GM21576 (cell line): ENCODE measurements at regions not wholly inside any gene's neighbourhood (a gene's known extent, or its start where the extent isn't known, plus 50 kb on each side); places are given as distances from the start of the nearest gene placed in this dataset.

Source experiments
- ATAC-seq: cut with Tn5 transposase; IDR thresholded peaks from one replicate; pipeline ENCODE4 v1.9.1; 2021; ENCODE audit warnings: mild to moderate bottlenecking, moderate library complexity; ENCODE audit not compliant: unreplicated experiment

DNA sequence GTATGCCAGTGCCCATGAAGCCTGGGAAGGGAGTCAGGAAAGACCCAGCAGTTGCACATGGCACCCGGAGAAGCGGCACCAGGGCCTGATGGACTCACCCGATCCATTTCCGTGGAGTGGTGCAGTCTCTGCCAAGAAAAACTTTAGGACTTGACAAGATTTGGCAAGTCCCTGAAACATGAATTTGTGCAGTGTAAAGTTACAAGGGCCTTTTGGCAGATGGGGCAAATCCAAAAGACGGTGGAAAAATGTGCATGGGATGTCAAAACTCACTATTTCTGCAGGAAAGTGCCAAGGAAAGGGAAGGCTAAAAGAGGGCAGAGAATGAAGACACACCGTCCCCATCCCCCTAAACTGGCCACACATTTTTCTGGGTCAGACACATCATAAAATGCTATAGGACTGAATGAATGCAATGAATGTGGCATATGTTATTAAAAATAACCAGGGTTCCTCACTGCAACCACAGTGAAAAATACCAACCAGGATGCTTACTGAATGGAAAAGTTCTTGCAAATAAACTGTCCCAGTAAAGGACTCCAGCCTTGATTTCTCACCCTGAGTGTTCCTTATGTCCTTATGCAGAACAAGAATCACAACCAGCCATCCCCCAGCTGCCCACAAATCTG lies 173.5 kb upstream of the SIX2 start:
- no peak for ATAC-seq

DNA sequence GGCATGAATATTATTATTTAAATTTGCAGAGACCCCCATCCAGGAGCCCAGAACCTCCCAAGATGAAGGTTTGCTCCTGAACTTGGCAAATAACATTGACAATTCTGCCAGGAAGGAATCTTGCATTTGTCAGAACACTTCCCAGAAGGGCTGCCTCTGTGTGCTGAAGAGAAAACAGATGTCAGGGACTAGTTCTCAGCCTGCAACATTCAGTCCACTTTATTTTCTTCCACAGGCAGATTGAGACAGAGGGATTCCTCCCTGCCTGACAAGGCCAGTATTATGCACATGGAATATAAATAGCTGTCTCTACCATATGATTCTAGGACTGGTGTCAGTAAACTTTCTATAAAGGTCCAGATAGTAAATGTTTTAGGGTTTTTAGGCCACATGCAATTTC lies 171.5 kb upstream of the SIX2 start:
- ATAC-seq = no peak

DNA sequence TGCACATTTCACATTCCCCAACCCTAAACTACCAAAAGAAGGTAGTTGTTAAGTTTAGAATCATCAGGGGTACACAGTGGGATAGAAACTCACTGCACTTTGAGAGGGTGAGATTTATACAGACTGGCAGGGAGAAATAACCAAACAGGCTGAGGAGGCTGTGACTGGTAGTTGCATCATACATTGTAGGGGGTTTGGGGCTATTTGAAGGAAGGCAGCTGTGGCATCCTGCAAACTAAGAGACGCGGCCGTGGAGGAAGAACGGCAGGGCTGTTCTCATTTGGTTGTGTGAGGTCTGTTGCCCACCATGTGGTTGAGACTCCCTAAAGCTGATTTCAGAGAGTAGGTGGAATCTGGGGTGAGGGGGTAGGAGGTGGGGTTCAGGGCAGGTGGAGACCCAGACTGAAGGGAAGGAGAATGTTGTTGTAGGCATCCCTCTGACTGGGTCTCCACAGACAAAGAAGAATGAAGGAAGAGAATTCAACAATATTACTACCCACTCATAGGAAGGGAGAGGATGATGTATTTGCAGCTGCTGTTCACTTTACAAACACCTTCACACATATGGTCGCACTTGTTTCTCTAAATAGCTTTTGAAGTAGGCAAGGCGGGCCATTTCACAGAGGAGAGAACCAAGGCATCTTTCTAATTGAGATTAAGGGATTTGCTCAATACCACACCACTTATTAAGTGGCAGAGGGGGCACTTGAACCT lies 170.9 kb upstream of the SIX2 start:
- ATAC-seq = no peak

DNA sequence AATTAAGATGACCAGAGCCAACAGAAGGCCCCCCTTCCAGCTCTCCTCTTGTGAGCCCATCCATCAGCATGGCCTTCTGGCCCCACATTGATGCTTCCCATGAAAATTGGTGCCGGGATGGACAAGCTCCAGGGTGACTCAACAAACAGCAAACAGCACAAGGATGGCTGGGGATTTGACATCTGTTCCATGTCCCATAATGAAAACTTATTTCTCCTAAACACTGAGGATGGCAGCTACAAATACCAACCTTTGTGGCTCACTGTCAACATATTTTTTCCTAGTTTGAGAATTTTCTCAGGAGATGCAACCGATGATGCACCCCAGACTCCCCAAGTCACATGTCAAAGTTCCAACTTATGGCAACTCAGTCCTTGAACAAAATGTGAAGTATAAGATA lies 169.6 kb upstream of the SIX2 start:
- ATAC-seq = no peak

DNA sequence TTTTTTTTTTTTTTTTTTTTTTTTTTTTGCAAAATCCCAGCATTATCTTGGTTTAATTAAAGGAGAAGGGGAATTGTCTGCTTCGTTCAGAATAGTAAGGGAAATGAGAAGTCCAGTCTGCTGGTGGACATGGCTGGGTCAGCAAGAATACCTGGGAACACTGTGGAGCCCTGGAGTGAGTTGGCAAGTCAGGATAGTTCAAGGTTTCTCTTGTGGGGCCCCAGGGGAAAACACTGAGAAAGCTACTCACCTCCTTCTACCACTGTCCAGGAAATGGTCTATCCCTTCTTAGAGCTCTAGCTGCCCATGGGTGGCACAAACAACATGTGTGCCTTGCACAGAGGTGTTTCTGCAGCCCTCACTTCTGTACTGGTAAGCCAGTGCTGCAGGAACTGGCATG lies 169.1 kb upstream of the SIX2 start:
- ATAC-seq = no peak

DNA sequence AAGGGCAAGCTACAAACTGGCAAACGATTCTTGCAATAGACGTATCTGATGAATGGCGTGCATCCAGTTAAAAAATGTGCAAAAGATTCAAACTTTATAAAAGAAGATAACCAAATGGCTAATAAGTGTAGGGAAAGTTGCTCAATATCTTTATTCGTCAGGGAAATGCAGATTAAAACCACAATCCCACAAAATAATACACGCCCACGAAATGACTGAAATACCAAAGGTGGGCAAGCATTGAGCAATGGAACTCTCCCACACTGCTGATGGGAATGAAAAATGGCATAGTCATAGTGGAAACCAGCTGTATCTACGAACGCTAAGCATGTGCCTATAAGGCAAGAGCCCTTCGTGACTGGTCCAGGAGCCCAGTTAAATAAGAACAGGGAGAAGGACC lies 168.6 kb upstream of the SIX2 start:
- ATAC-seq = no peak

DNA sequence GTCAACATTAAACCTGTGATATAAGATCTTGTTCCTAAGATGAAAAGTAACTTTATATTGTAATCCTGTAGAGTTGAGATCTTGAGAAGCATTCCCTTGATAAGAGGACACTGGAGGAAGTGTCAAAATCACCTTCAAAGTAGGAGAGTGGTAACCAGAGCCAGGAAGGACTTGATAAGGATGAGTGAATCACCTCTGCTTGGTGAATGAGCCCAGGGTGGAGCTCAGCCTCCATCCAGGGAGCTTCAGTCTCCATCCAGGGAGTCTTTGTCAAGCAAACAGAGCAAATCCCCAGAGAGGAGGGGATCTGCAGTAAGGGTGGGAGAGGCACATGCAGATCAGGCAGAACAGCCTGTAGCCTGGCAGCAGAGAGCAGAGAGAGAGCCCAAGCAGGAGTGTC lies 167.1 kb upstream of the SIX2 start:
- ATAC-seq = no peak

DNA sequence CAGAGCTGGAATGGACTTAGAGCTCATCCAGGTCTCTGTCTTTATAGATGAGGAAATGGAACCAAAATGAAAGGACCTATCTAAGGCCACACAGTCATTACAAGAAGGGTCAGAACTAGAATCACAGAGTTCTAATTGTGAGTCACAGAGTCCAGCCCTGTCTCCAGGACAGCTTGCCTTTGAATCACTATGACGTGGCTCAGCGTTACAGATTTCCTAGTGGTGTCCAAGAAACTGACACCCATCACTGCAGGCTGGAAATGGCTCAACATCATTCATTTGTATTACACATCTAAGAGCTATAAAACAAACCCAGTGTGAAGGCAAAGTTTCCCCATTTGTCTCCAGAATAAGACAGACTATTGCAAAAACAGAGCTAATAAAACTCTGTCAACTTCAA lies 164.3 kb upstream of the SIX2 start:
- ATAC-seq = no peak

DNA sequence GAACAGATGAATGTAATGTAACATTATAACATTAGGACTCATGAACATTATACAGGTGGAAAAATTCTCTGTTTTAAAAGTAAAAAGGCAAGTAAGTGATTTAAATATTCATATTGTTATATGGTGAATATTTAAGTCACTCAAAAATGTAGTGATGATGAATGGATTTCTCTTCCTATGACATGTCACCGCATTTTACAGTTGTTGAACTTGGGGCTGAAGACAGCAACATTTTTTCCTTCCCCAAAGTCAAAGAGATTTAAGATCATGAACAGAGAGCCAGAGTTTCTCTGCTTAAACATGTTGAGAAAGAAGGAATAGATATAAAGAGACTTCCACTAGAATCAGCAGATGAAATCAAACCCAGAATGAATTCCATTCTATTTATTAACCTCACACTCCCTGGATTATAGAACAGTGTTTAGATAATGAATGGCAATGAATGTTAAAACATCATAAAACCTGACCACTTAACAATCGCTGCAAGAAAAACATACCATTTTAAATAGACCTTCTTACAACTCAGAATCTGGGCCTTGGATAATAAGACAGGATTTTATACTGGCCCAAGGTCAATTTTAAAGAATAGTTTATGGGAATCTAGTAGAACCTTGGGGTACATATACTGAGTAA lies 163.6 kb upstream of the SIX2 start:
- no peak for ATAC-seq

DNA sequence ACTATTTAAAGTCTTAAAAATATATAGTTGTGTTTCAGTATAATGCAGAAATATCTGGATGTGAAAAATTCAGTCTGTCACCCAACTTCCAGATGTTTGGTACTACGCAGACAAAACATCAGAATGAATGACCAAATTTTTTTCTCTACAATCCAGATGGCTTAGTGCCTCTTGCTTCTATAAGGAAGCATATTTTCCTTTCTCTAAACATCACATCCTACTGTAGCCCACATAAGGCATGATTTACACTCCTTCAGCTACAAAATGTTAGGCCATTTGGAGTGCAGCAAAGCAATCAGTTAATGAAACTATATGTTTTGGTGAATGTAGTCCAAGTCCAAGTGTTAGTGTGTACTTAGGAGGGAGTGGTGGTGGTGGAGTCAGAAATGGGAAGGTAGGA lies 162.9 kb upstream of the SIX2 start:
- ATAC-seq = no peak

DNA sequence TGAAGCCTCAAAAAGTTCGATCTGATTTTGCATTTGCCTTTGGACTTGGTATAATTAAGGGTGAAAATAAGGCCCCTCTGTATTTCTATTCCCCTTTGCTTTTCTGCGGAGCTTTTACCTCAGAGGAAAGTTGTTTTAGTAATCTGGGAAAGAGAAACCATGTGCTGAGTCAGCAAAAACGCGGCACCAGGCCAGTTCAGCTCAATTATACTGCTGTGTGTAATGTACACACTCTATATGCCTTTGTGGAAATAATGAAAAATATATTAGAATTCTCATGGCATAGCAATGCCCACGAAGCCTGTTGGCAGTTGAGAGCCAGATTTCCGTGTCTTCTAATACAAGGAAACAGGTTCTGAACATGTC lies 161.9 kb upstream of the SIX2 start:
- no peak for ATAC-seq

DNA sequence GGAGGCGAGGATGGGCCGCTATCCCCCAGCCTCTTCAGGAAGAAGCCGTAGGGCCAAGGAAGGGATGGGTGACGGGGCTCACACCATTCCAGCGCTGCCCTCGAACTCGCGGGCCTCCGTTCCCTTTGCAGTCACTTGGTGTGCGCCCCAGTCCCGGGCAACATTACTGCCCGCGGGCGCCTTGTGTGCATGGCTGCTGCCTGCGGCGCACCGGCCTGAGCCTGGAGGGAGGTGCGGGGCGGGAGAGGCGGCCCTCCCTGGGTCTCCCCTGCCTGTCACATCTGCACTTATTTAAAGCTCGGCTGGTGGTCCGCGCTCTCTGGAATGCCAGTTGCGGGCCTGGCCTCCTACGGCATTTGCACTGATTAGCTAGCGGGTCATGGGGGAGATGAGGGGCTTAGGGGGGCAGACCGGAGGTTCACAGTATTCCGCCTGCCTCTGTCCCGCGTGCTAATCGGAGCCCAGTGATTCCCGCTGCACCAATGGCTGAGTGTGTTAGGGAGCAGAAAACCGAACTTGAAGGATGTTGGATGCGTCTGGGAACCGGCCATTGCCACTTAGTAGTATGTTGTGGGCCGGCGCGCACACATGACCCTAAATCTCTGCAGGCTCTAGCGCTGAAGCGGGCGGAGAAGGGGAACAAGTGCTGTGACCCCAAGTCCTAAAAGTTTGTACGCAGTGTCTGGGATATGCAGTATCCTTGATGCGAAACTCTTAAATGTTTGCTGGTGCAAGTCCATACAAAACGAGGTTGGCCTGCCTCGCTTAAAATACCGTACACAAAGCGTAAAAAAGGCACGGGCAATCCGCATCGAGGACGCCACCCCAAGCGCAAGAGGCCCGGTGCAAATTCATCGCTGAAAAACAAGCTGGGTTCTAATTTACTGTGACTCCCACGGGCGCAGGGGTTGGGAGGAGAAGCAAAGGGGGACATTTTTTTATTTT lies 161.2 kb upstream of the SIX2 start:
- ATAC-seq = no peak

DNA sequence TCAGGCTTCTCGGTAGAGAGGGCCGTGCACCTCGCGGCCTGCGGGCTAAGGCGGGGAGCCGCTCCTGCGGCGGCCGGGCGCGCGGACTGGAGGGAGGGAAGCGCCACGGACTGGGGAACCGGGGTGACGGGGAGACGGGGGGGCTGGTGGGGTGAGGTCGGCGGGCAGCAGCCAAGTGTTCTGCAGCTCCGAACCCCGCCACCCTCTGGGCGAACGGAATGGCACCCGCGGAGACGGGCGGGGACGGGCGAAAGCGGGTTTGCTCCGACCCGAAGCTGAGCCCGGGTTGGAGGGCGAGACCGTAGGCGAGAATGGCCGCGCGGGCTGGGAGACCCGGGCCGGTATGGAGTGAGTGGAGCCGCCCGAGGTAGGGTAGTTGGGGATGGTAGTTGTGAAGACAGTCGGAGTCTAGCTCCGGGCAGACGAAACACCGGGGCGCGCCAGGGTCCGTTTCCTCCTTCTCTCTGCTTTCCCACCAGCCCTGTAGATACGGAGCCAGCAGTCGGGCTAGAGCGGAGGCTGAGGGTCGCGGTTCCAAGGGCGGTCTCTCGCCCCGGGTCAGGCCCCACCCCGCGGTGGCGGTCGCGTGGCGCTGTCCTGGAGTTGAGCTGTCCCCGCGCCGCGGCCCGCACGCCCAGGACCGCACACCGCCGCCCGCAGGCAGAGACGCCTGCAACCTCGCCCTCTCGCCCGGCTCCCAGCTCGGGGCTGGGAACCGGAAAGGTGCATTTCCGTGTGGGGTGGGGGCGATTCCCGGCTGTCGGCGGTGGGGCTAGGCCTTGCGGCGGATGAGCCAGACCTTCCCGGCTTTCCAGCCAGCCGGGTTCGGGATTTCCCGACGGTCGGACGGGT lies 160.3 kb upstream of the SIX2 start:
- ATAC-seq = no peak

DNA sequence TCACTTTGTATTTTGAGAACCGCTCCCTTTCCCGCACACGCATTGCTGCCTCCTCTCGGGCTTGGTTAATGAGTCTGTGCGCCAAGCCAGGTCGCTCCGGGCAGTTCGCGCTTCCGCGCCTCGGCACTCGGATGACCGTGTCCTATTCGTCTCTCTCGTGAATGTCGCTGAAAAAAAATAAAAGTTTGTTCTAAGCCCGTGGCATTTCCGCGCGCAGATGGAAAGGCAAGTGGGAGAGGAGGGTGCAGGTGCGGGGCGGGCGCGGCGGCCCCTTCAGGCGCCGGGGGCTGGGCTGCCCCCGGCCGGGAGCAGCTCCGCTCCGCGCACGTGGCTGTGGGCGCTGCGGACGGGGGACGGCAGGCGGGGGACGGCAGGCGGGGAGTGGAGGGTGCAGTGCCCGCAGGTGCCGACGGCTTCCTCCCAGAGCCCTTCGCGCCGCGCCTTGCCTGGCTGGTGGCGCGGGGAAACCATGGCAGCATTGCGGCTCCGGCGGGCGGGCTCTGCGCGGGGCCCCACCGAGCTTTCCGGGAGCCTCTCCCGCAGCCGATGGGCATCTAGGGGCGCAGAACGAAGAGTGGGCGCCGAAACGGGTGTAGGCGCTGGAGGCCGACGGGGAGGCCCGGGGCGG lies 159.6 kb upstream of the SIX2 start:
- no peak for ATAC-seq

DNA sequence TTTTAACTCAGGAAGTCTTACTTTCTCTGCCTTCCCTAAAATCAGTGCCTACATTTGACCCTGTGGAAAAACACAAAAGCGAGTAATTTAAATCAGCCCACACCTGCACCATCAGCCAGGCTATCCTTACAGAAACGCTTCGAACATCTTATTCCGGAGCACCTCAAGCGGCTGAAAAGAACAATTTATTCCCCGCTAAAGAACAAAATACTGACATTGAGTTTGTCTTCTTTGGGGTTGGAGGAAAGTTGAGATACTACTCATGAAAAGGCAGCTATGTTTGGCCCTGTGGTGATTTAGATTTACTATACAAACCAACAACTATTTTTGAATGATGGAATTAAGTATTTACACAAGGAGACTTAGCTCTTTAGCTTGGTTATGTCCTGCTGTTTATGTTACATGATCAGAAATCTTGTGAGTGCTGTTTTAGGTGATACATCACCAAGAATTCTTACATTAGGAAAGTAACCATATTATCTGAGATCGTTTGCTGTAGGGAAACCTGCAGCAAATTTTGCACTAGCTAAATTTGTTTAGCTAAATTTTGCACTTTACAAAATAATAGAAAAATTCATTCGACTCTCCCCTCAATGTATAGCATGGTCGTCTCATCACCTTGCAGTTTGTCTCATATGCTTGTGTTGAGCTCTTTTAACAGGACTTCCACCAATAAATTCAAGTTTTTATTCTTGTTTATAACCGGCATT lies 158.8 kb upstream of the SIX2 start:
- ATAC-seq = no peak

DNA sequence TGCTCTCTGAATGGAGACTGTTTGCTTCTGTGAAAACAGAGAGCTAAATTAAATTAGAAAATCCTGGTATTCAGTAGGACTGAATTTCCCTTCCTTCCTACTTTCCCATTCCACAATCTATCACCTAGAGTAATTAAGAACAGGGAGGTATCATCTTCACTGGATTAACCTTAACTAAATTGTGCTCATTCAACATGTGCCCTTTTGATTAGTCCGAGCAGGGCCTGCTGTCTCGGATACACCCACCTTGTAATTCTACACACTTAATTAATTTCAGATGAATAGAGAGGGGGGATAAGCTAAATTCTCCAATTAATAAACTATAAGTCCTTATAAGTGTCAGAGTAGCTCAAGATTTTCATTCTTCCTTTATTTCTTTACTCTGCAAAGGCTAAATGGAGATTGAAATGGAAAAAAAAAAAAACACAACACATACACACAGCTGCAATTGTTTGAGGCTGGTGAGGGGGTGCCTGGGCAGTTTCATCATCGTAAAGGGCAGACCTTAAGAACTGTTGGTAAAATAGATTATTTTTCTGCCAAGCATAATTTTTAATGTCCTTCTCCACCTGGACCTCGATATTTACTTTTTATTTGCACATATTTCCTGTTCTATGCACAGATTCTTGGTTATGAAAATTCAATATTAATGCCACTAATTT lies 157.1 kb upstream of the SIX2 start:
- ATAC-seq = no peak

DNA sequence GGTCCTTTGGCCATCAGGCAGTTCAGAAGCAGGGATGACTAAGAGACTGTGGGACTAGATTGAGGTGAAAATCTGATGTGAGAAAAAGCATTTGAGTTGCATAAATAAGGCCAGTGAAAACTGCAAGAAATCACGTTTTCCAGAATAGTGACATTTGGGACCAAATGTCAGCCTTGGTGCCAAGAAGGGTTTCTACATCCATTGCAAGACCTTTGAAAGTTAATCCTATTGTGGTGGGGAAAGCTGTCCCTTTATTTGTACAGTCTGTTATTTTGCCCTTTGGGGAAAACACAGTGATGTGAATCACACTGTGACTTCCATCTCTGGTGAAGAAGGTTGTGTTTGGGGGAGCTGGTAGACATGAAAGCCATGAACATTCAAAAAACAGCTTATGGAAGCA lies 153.5 kb upstream of the SIX2 start:
- no peak for ATAC-seq

DNA sequence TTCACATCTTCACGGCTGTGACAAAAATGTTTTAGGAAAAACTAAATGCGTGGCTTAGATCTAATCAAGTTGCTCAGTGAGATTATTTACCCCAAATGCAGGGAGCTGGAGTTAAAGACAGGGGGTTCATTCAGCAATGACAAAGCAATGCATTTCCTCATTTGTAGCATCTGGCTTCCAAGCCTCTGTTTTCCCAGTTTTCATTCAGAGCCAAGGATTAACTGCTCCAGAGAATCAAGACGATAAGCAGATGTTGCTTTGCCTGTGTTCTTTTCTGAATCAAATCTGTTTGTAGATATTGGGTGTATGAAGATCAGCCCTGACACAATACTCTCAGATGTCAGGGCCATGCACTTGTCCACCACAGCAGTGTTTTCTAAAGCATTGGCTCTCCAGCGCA lies 147.4 kb upstream of the SIX2 start:
- ATAC-seq = no peak

DNA sequence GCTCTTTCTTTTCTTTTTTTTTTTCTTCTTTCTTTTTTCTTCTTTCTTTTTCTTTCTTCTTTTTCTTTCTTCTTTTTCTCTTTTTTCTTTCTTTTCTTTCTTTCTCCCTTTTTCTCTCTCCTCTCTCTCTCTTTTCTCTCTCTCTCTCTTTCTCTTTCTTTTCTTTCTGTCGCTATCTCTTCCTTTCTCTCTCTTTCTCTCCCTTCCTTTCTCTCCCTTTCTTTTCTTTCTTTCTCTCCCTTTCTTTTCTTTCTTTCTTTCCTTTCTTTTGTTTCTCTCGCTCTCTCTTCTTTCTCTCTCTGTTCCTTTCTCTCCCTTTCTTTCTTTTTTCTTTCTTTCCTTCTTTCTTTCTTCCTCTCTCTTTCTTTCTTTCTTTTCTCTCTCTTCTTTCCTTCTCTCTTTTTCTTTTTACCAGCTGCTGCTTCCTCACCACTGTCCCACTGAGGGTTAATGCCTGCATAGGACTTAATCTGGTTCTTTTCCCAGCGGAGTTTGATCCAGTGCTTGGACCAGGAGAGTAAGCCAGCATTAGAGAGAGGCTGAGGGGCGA lies 145.4 kb upstream of the SIX2 start:
- ATAC-seq = no peak
